Stimulated activated CD4-positive, alpha-beta T cell treated with anti-CD3 and anti-CD28 coated beads, Interleukin-12 subunit alpha, Interleukin-12 subunit beta, amount 100 ng/mL, for 48 hours (primary cell): ENCODE measurements at regions not wholly inside any gene's neighbourhood (a gene's known extent, or its start where the extent isn't known, plus 50 kb on each side); places are given as distances from the start of the nearest gene placed in this dataset.

Experiments used
- DNase-seq, 3 donors: peaks; one replicate each; pipeline ENCODE4 v3.0.0-alpha.2; 2020; ENCODE audit warnings: low read depth in 2 of 3, low spot score in 1 of 3

GRCh38 chr5:12794476-12795332 lies 890.5 kb upstream of the CTNND2 start:
- DNase-seq: no peak

- no peak for DNase-seq
These were observed 889.1 kb upstream of the CTNND2 start for GRCh38 chr5:12793373-12793772.

- no peak for DNase-seq
These were observed 876.3 kb upstream of the CTNND2 start for GRCh38 chr5:12780536-12780935.

- no peak for DNase-seq
These were observed 873.1 kb upstream of the CTNND2 start for GRCh38 chr5:12777342-12777741.

GRCh38 chr5:12772276-12772675 lies 868.0 kb upstream of the CTNND2 start:
- DNase-seq: no peak

GRCh38 chr5:12759377-12759776 lies 855.1 kb upstream of the CTNND2 start:
- DNase-seq: no peak

- DNase-seq: no peak
These were observed 852.8 kb upstream of the CTNND2 start for GRCh38 chr5:12757035-12757434.

- no peak for DNase-seq
These were observed 841.3 kb upstream of the CTNND2 start for GRCh38 chr5:12745537-12745936.

- no peak for DNase-seq
These were observed 839.3 kb upstream of the CTNND2 start for GRCh38 chr5:12743582-12743981.

GRCh38 chr5:12730354-12730753 lies 826.1 kb upstream of the CTNND2 start:
- no peak for DNase-seq

GRCh38 chr5:12716664-12717063 lies 812.4 kb upstream of the CTNND2 start:
- no peak for DNase-seq

GRCh38 chr5:12707560-12707959 lies 803.3 kb upstream of the CTNND2 start:
- DNase-seq: no peak

GRCh38 chr5:12704955-12705354 lies 800.7 kb upstream of the CTNND2 start:
- no peak for DNase-seq

GRCh38 chr5:12703254-12703653 lies 799.0 kb upstream of the CTNND2 start:
- DNase-seq: no peak

- DNase-seq: no peak
These were observed 791.4 kb upstream of the CTNND2 start for GRCh38 chr5:12695651-12696050.

GRCh38 chr5:12691330-12691729 lies 787.1 kb upstream of the CTNND2 start:
- DNase-seq: no peak

GRCh38 chr5:12690361-12690760 lies 786.1 kb upstream of the CTNND2 start:
- DNase-seq: no peak

- DNase-seq: no peak
These were observed 779.0 kb upstream of the CTNND2 start for GRCh38 chr5:12683249-12683648.

GRCh38 chr5:12679731-12680130 lies 775.5 kb upstream of the CTNND2 start:
- no peak for DNase-seq

GRCh38 chr5:12675959-12676358 lies 771.7 kb upstream of the CTNND2 start:
- DNase-seq: no peak

- DNase-seq: no peak
These were observed 767.9 kb upstream of the CTNND2 start for GRCh38 chr5:12672141-12672540.

- DNase-seq: no peak
These were observed 765.1 kb upstream of the CTNND2 start for GRCh38 chr5:12669326-12669725.

GRCh38 chr5:12668564-12668963 lies 764.3 kb upstream of the CTNND2 start:
- DNase-seq: no peak
